ENCODE measurements at regions not wholly inside any gene's neighbourhood (a gene's known extent, or its start where the extent isn't known, plus 50 kb on each side); places are given as distances from the start of the nearest gene placed in this dataset.
"Not testable (repeated sequence)": the region's sequence is repeated elsewhere in the genome, so short reads cannot be mapped to it uniquely, and the experiment has no call there.

DNA sequence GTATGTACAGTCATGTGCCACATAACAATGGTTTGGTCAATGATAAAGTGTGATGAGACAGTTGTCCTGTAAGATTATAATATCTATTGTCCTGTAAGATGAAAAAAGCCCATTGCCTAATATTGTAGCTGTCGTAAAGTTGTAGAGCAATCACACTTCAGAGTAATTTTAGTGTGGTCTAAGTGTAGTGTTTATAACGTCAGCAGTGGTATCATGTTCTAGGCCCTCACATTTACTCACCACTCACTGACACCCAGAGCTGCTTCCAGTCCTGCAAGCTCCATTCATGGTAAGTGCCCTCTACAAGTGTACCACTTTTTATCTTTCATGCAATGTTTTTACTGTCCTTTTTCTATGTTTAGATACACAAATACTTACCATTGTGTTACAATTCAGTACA, 259.9 kb upstream of the RAB4A start:
- Histone ChIP-seq H3K27ac (ENCODE audit: low read length) (no peak overlapping the region), H3K4me1 (ENCODE audit: control insufficient read depth, insufficient read depth, low read length) (no peaks in the 10 kb centered on the region), H3K27me3 (ENCODE audit: control insufficient read depth in 1 of 2, insufficient read depth in 2 of 2, low read length in 2 of 2) (no peaks in the 10 kb centered on the region), H3K36me3 (ENCODE audit: control insufficient read depth in 2 of 2, insufficient read depth in 2 of 2, low read length in 2 of 2) (no peaks in the 10 kb centered on the region), H3K9me3 (ENCODE audit: control insufficient read depth in 2 of 2, low read length in 2 of 2) (no peaks in the 10 kb centered on the region), H3K9ac (ENCODE audit: low read length in 2 of 2) (no peak overlapping the region), H3K4me3 (ENCODE audit: low read length in 2 of 2) (no peak overlapping the region)

GRCh38 chr1:229012823-229013222, 258.1 kb upstream of the RAB4A start:
- H3K4me3 ChIP-seq (ENCODE audit: low read length in 2 of 2) = no peak overlapping the region
- no peak overlapping the region for H3K27ac ChIP-seq (ENCODE audit: low read length)
- no peaks in the 10 kb centered on the region for H3K36me3 ChIP-seq (ENCODE audit: control insufficient read depth in 2 of 2, insufficient read depth in 2 of 2, low read length in 2 of 2)
- H3K4me1 ChIP-seq (ENCODE audit: control insufficient read depth, insufficient read depth, low read length) = no peaks in the 10 kb centered on the region
- no peak overlapping the region for H3K9ac ChIP-seq (ENCODE audit: low read length in 2 of 2)
- no peaks in the 10 kb centered on the region for H3K27me3 ChIP-seq (ENCODE audit: control insufficient read depth in 1 of 2, insufficient read depth in 2 of 2, low read length in 2 of 2)
- no peaks in the 10 kb centered on the region for H3K9me3 ChIP-seq (ENCODE audit: control insufficient read depth in 2 of 2, low read length in 2 of 2)

- Histone ChIP-seq H3K4me1 (ENCODE audit: control insufficient read depth, insufficient read depth, low read length) (no peaks in the 10 kb centered on the region), H3K27ac (ENCODE audit: low read length) (no peak overlapping the region), H3K27me3 (ENCODE audit: control insufficient read depth in 1 of 2, insufficient read depth in 2 of 2, low read length in 2 of 2) (no peaks in the 10 kb centered on the region), H3K36me3 (ENCODE audit: control insufficient read depth in 2 of 2, insufficient read depth in 2 of 2, low read length in 2 of 2) (no peaks in the 10 kb centered on the region), H3K9me3 (ENCODE audit: control insufficient read depth in 2 of 2, low read length in 2 of 2) (peaks cover 0 to 4% of the 10 kb centered on the region in 2 donors), H3K9ac (ENCODE audit: low read length in 2 of 2) (no peak overlapping the region), H3K4me3 (ENCODE audit: low read length in 2 of 2) (no peak overlapping the region)
Observed at GRCh38 chr1:229013981-229014380, 256.9 kb upstream of the RAB4A start.

DNA sequence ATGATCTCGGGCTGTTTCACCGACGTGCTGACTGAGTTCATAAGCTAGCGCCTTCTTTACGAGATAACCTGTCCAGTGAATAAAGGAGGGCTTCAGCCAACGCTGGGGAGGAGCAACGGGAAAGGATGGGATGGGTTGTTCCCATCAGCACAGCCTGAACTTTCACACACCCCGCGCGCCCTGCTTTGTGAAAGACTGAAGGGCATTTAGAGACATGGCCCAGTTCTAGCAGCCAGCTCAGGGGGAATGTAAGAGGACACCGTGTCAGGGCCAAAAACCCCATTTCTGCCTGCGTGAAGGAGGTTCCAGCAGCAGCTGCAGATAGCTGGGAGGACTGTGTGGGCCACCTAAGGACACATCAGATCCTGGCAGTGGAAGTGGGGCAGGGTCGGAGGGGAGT, 255.1 kb upstream of the RAB4A start:
- H3K9ac ChIP-seq (ENCODE audit: low read length in 2 of 2) = no peak overlapping the region
- H3K36me3 ChIP-seq (ENCODE audit: control insufficient read depth in 2 of 2, insufficient read depth in 2 of 2, low read length in 2 of 2) = no peaks in the 10 kb centered on the region
- H3K27ac ChIP-seq (ENCODE audit: low read length) = no peak overlapping the region
- peaks cover 0 to 4% of the 10 kb centered on the region in 2 donors for H3K9me3 ChIP-seq (ENCODE audit: control insufficient read depth in 2 of 2, low read length in 2 of 2)
- no peak overlapping the region for H3K4me3 ChIP-seq (ENCODE audit: low read length in 2 of 2)
- no peaks in the 10 kb centered on the region for H3K4me1 ChIP-seq (ENCODE audit: control insufficient read depth, insufficient read depth, low read length)
- no peaks in the 10 kb centered on the region for H3K27me3 ChIP-seq (ENCODE audit: control insufficient read depth in 1 of 2, insufficient read depth in 2 of 2, low read length in 2 of 2)

GRCh38 chr1:229017091-229017490, 253.8 kb upstream of the RAB4A start:
- H3K9me3 ChIP-seq (ENCODE audit: control insufficient read depth in 2 of 2, low read length in 2 of 2) = peaks cover 0 to 4% of the 10 kb centered on the region in 2 donors
- H3K4me3 ChIP-seq (ENCODE audit: low read length in 2 of 2) = no peak overlapping the region
- H3K4me1 ChIP-seq (ENCODE audit: control insufficient read depth, insufficient read depth, low read length) = no peaks in the 10 kb centered on the region
- H3K36me3 ChIP-seq (ENCODE audit: control insufficient read depth in 2 of 2, insufficient read depth in 2 of 2, low read length in 2 of 2) = no peaks in the 10 kb centered on the region
- no peak overlapping the region for H3K27ac ChIP-seq (ENCODE audit: low read length)
- no peak overlapping the region for H3K9ac ChIP-seq (ENCODE audit: low read length in 2 of 2)
- no peaks in the 10 kb centered on the region for H3K27me3 ChIP-seq (ENCODE audit: control insufficient read depth in 1 of 2, insufficient read depth in 2 of 2, low read length in 2 of 2)

- peaks cover 5% of the 10 kb centered on the region for H3K4me1 ChIP-seq (ENCODE audit: control insufficient read depth, insufficient read depth, low read length)
- peaks cover 0 to 4% of the 10 kb centered on the region in 2 donors for H3K9me3 ChIP-seq (ENCODE audit: control insufficient read depth in 2 of 2, low read length in 2 of 2)
- H3K4me3 ChIP-seq (ENCODE audit: low read length in 2 of 2) = no peak overlapping the region
- H3K27me3 ChIP-seq (ENCODE audit: control insufficient read depth in 1 of 2, insufficient read depth in 2 of 2, low read length in 2 of 2) = no peaks in the 10 kb centered on the region
- no peaks in the 10 kb centered on the region for H3K36me3 ChIP-seq (ENCODE audit: control insufficient read depth in 2 of 2, insufficient read depth in 2 of 2, low read length in 2 of 2)
- no peak overlapping the region for H3K27ac ChIP-seq (ENCODE audit: low read length)
- H3K9ac ChIP-seq (ENCODE audit: low read length in 2 of 2) = no peak overlapping the region
Observed at GRCh38 chr1:229018674-229019295, 252.1 kb upstream of the RAB4A start.

DNA sequence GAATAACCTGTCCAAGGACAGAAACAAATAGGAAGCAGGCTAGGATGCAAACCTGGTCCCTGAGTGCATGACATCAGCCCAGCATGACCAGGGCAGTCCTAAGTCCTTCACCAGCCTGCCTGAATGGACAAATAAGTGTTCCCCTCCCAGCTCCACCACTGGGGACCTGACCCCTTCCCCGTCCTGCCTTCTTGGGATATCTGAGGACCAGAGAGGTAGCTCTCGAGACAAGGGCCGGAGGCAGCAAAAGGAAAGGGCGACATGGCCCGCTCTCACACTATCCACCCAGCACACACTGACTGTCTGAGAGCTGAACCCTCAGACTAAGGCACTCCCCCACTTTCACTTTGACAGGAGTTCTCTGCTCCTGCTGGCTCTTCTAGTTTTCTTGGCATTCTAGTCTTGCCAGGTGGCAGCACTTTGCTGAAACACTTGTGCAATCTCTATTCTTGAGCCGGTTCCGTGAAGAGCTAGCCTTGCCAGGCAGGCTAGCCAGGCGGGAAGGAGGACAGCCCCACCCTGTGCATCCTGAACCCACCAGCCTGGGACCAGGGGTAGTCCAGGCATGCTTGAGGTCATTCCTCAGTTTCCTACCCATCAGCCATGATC, 251.1 kb upstream of the RAB4A start:
- Histone ChIP-seq H3K4me1 (ENCODE audit: control insufficient read depth, insufficient read depth, low read length) (peaks cover 11% of the 10 kb centered on the region), H3K36me3 (ENCODE audit: control insufficient read depth in 2 of 2, insufficient read depth in 2 of 2, low read length in 2 of 2) (no peaks in the 10 kb centered on the region), H3K9ac (ENCODE audit: low read length in 2 of 2) (no peak overlapping the region)

DNA sequence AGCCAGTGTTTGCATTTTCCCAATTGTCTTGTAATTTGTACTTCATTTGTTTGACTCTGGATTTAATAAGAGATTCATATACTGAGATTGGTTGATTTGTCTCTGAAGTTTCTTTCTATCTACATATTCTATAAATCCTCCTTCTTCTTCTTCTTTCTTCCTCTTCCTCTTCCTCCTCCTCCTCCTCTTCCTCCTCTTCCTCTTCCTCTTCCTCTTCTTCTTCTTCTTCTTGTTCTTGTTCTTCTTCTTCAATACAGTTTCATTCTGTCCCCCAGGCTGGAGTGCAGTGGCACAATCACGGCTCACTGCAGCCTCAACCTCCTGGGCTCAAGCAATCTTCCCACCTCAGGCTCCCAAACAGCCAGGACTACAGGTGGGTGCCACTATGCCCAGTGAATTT, 249.9 kb upstream of the RAB4A start:
- not testable (repeated sequence) for H3K27ac ChIP-seq (ENCODE audit: low read length); H3K9me3 ChIP-seq (ENCODE audit: control insufficient read depth in 2 of 2, low read length in 2 of 2); H3K27me3 ChIP-seq (ENCODE audit: control insufficient read depth in 1 of 2, insufficient read depth in 2 of 2, low read length in 2 of 2); H3K9ac ChIP-seq (ENCODE audit: low read length in 2 of 2); H3K36me3 ChIP-seq (ENCODE audit: control insufficient read depth in 2 of 2, insufficient read depth in 2 of 2, low read length in 2 of 2); H3K4me3 ChIP-seq (ENCODE audit: low read length in 2 of 2)
- peaks cover 14% of the 10 kb centered on the region for H3K4me1 ChIP-seq (ENCODE audit: control insufficient read depth, insufficient read depth, low read length)

More for the DNA sequence above, 251.1 kb upstream of the RAB4A start:
- H3K27ac ChIP-seq (ENCODE audit: low read length) = no peak overlapping the region
- H3K9me3 ChIP-seq (ENCODE audit: control insufficient read depth in 2 of 2, low read length in 2 of 2) = peaks cover 0 to 4% of the 10 kb centered on the region in 2 donors
- H3K4me3 ChIP-seq (ENCODE audit: low read length in 2 of 2) = no peak overlapping the region
- H3K27me3 ChIP-seq (ENCODE audit: control insufficient read depth in 1 of 2, insufficient read depth in 2 of 2, low read length in 2 of 2) = no peaks in the 10 kb centered on the region

- H3K27me3 ChIP-seq (ENCODE audit: control insufficient read depth in 1 of 2, insufficient read depth in 2 of 2, low read length in 2 of 2) = no peaks in the 10 kb centered on the region
- H3K4me3 ChIP-seq (ENCODE audit: low read length in 2 of 2) = no peak overlapping the region
- H3K36me3 ChIP-seq (ENCODE audit: control insufficient read depth in 2 of 2, insufficient read depth in 2 of 2, low read length in 2 of 2) = no peaks in the 10 kb centered on the region
- H3K9me3 ChIP-seq (ENCODE audit: control insufficient read depth in 2 of 2, low read length in 2 of 2) = peaks cover 0 to 4% of the 10 kb centered on the region in 2 donors
- peaks cover 14% of the 10 kb centered on the region for H3K4me1 ChIP-seq (ENCODE audit: control insufficient read depth, insufficient read depth, low read length)
- H3K27ac ChIP-seq (ENCODE audit: low read length) = no peak overlapping the region
- no peak overlapping the region for H3K9ac ChIP-seq (ENCODE audit: low read length in 2 of 2)
Observed at GRCh38 chr1:229022595-229023333, 248.1 kb upstream of the RAB4A start.

DNA sequence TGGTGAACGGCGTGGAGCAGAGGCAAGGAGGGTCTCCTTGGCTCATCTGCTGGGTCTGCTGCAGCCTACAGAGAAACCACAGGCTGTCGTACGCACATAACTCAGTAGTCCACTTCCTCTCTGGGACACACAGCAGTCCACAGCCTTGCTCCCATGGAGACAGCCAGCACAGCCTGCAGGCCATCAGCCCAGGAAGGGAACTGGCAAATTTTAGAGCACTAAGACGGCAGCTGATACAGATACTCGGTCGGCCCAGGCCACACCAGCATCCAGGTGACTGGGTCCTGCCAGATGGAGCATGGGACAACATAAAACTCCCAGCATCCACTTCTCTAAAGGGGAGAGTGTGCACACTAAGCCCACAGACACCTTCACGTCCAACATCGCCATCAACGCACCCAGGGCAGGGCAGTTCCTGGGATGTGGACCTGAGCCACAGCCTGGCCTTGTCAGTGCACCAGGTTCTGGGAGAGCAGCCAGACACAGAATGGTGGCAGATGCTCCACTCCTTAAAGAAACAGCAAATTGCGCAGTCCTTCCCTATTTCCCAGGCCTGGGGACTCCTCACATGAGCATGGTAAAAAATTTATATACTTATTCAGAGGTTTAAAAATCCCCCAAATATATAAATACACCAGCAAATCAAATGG, 247.1 kb upstream of the RAB4A start:
- Histone ChIP-seq H3K4me1 (ENCODE audit: control insufficient read depth, insufficient read depth, low read length) (peaks cover 14% of the 10 kb centered on the region), H3K36me3 (ENCODE audit: control insufficient read depth in 2 of 2, insufficient read depth in 2 of 2, low read length in 2 of 2) (no peaks in the 10 kb centered on the region), H3K4me3 (ENCODE audit: low read length in 2 of 2) (no peak overlapping the region), H3K9ac (ENCODE audit: low read length in 2 of 2) (no peak overlapping the region), H3K27ac (ENCODE audit: low read length) (no peak overlapping the region), H3K27me3 (ENCODE audit: control insufficient read depth in 1 of 2, insufficient read depth in 2 of 2, low read length in 2 of 2) (no peaks in the 10 kb centered on the region), H3K9me3 (ENCODE audit: control insufficient read depth in 2 of 2, low read length in 2 of 2) (peaks cover 0 to 3% of the 10 kb centered on the region in 2 donors)

Measured in stomach smooth muscle (tissue), 2 donors.